ENCODE measurements at regions not wholly inside any gene's neighbourhood (a gene's known extent, or its start where the extent isn't known, plus 50 kb on each side); places are given as distances from the start of the nearest gene placed in this dataset.

DNA sequence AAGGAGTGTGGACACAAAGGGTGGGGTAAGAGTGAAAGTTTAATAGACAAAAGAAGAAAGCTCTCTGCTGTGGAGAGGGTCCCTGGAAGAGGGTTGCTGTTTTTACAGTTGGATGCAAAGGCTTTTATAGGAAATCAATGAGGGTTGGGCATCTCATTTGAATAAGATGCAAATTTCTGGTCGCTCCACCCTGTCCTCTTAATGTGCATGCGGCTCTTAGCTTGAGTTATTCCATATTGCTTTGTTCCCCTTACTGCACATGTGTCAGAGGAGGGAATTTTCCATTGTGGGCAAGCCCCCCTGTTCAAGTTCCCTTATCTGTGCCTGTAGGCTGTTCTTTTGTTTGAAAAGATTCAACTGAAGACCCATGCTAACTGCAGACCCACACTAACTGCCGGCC is 326.5 kb downstream of the BCL11A start:
- no peak for TF ChIP-seq CTCF (IDR thresholded peaks at IDR 0.05; ENCODE audit: borderline replicate concordance, extremely low read depth, low read length, poor library complexity, severe bottlenecking)
- no peak for TF ChIP-seq EZH2 (IDR thresholded peaks at IDR 0.05; ENCODE audit: borderline replicate concordance, low read depth, low read length, severe bottlenecking)
